NCI-H748 (cell line): ENCODE measurements at regions not wholly inside any gene's neighbourhood (a gene's known extent, or its start where the extent isn't known, plus 50 kb on each side); places are given as distances from the start of the nearest gene placed in this dataset.

Source experiments
- DNase-seq: peaks from one replicate; lab custom pipeline; 2025; ENCODE audit not compliant: unreplicated experiment; lab: John Stamatoyannopoulos, UW

GRCh38 chr20:20938599-20938998, 167.6 kb downstream of the LINC00237 start:
- no peak for DNase-seq

GRCh38 chr20:20938131-20938530, 168.0 kb downstream of the LINC00237 start:
- no peak for DNase-seq

- no peak for DNase-seq
These were observed 172.8 kb downstream of the LINC00237 start for GRCh38 chr20:20933142-20933958.

GRCh38 chr20:20932156-20932555, 174.0 kb downstream of the LINC00237 start:
- no peak for DNase-seq

GRCh38 chr20:20931632-20932031, 174.5 kb downstream of the LINC00237 start:
- DNase-seq = no peak

GRCh38 chr20:20931024-20931423, 175.1 kb downstream of the LINC00237 start:
- no peak for DNase-seq

- DNase-seq = no peak
These were observed 175.7 kb downstream of the LINC00237 start for GRCh38 chr20:20930500-20930899.

GRCh38 chr20:20929341-20929740, 176.8 kb downstream of the LINC00237 start:
- no peak for DNase-seq

GRCh38 chr20:20926222-20926905, 179.8 kb downstream of the LINC00237 start:
- DNase-seq = no peak

- no peak for DNase-seq
These were observed 185.7 kb downstream of the LINC00237 start for GRCh38 chr20:20920433-20920832.

GRCh38 chr20:20915844-20916243, 190.3 kb downstream of the LINC00237 start:
- no peak for DNase-seq

GRCh38 chr20:20904501-20904831, 192.0 kb upstream of the RALGAPA2 start:
- DNase-seq = no peak

- DNase-seq = no peak
These were observed 191.5 kb upstream of the RALGAPA2 start for GRCh38 chr20:20903773-20904500.

GRCh38 chr20:20897922-20898321, 185.5 kb upstream of the RALGAPA2 start:
- DNase-seq = no peak

- DNase-seq = peak; percentile 65
These were observed 184.7 kb upstream of the RALGAPA2 start for GRCh38 chr20:20897145-20897544.

- DNase-seq = no peak
These were observed 184.2 kb upstream of the RALGAPA2 start for GRCh38 chr20:20896606-20897005.

GRCh38 chr20:20895537-20895936, 183.1 kb upstream of the RALGAPA2 start:
- no peak for DNase-seq

GRCh38 chr20:20894753-20895152, 182.3 kb upstream of the RALGAPA2 start:
- no peak for DNase-seq

GRCh38 chr20:20894280-20894679, 181.8 kb upstream of the RALGAPA2 start:
- peak; percentile 45 for DNase-seq

- no peak for DNase-seq
These were observed 179.9 kb upstream of the RALGAPA2 start for GRCh38 chr20:20892328-20892727.

- no peak for DNase-seq
These were observed 178.3 kb upstream of the RALGAPA2 start for GRCh38 chr20:20890751-20891150.

GRCh38 chr20:20888936-20889335, 176.5 kb upstream of the RALGAPA2 start:
- no peak for DNase-seq
